NT2/D1 (cell line): ENCODE measurements at regions not wholly inside any gene's neighbourhood (a gene's known extent, or its start where the extent isn't known, plus 50 kb on each side); places are given as distances from the start of the nearest gene placed in this dataset.

ENCODE experiments used
- SUZ12 ChIP-seq: IDR thresholded peaks from 2 replicates; pipeline ENCODE4 v1.6.1; 2011; ENCODE audit not compliant: insufficient read length, insufficient read depth; ENCODE audit errors: extremely low read depth
- YY1 ChIP-seq: IDR thresholded peaks from 2 replicates; pipeline ENCODE4 v1.6.1; 2011; ENCODE audit not compliant: insufficient read length, insufficient read depth
- ZNF274 ChIP-seq: IDR thresholded peaks from 2 replicates; pipeline ENCODE4 v1.6.1; 2011; ENCODE audit warnings: mild to moderate bottlenecking, low read depth, low read length

- TF ChIP-seq ZNF274, result no peak
- TF ChIP-seq YY1, result no peak
- no peak for TF ChIP-seq SUZ12
Observed at GRCh38 chr6:26180346-26180745, 93.1 kb downstream of the HFE start.
